ENCODE measurements at regions not wholly inside any gene's neighbourhood (a gene's known extent, or its start where the extent isn't known, plus 50 kb on each side); places are given as distances from the start of the nearest gene placed in this dataset.
"Not testable (repeated sequence)": the region's sequence is repeated elsewhere in the genome, so short reads cannot be mapped to it uniquely, and the experiment has no call there.

DNA sequence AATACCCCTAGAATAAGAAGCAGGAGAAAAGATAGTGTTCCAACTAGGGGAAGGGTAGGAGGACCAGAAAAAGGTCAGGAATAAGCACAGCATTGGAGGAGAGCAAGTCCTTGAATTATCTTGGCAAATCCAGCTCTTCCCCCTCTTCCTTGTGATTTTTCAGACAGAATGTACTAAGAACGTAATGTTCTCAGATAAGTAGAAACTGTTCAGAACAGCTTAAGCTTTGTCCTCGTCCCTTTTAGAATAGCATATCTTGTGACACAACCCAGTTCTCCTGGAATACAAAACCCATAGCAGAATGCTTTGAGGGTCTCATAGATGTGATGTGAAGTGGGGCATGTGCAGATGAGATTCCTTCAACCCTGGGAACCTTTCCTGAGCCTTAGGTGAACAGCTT is 97.4 kb downstream of the EMB start:
- DNase-seq (ENCODE audit: low read depth), result no peak

GRCh38 chr5:50340757-50341156 is 100.3 kb downstream of the EMB start:
- DNase-seq (ENCODE audit: low read depth), result no peak

GRCh38 chr5:50330633-50331032 is 110.5 kb downstream of the EMB start:
- not testable (repeated sequence) for DNase-seq (ENCODE audit: low read depth)

DNA sequence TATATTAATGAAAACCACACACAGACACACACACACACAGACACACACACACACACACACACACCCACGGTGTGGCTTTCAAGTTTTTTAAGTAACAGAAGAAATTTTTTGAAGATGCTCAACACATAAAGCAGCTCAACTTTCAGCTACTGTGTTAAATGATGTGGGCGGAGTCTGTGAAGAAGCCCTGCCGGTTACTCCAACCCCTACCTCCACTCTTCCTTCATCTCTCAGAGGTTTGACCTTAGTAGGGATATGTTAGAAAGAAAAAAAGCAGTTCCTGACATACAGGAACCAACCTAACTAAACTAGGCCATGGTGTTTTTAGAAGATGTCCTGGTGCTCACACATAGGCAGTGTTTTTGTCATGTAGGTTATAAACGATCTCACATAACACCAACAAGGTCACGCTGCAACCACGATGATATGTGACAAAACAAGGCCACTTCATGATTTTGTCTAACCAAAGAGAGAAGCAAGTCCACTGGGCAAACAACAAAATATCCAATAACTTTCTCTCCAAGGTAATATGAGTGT is 112.8 kb downstream of the EMB start:
- no peak for DNase-seq (ENCODE audit: low read depth)

GRCh38 chr5:50325237-50325832 is 115.8 kb downstream of the EMB start:
- DNase-seq (ENCODE audit: low read depth), result peak; percentile 4

DNA sequence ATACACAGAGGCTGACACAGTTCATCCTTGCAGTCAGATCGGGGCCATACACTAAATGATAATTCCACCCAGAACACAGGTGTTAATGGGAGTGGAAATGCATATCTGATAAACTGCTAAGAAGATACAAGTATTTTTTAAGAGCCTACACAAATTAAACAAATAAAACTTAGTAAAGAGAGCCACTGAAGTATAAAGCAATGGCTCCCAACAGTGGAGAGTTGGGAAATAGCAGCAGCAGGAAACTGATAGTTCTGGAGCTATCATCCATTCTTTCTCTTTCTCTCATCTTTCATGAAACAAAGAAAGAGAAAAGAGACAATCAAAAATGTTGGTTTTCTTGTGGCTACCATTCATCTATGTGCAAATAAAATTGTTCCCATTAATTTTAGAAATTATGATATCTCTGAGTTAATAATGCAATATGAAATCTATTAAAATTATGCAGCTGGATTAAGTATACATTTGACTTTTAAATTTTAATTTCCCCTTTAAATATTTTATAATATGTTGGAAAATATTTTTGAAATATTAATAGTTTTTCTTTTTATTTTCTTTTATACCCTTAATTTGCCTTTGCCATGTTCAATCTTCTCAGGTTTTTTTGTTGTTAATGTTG is 120.8 kb downstream of the EMB start:
- no peak for DNase-seq (ENCODE audit: low read depth)

DNA sequence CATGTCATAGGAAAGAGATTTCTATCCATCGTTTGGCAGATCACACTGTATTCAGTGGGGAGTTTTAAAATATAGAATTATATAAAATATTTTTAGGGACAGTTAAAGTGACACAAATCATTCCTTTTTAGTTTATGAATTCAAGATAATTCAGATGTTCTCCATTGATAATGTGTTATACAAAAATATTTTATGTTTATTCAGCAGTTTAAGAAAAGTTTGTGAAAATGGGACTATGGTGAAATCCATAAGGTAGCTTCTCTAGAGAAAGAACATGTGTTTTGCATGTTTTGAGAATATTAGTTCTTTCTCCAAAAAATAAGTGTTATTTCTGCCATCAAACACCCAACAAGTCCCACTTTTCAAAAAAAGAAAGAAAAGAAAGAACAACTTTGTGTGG is 122.9 kb downstream of the EMB start:
- DNase-seq (ENCODE audit: low read depth), result no peak

- not testable (repeated sequence) for DNase-seq (ENCODE audit: low read depth)
Measured at GRCh38 chr5:50306488-50306887, 134.6 kb downstream of the EMB start.

- peak; percentile 34 for DNase-seq (ENCODE audit: low read depth)
Measured at GRCh38 chr5:50302815-50303490, 138.1 kb downstream of the EMB start.

- DNase-seq (ENCODE audit: low read depth), result no peak
Measured at GRCh38 chr5:50301756-50302155, 139.3 kb downstream of the EMB start.

GRCh38 chr5:50300878-50301277 is 140.2 kb downstream of the EMB start:
- DNase-seq (ENCODE audit: low read depth), result no peak

- DNase-seq (ENCODE audit: low read depth), result no peak
Measured at GRCh38 chr5:50299896-50300295, 141.2 kb downstream of the EMB start.

DNA sequence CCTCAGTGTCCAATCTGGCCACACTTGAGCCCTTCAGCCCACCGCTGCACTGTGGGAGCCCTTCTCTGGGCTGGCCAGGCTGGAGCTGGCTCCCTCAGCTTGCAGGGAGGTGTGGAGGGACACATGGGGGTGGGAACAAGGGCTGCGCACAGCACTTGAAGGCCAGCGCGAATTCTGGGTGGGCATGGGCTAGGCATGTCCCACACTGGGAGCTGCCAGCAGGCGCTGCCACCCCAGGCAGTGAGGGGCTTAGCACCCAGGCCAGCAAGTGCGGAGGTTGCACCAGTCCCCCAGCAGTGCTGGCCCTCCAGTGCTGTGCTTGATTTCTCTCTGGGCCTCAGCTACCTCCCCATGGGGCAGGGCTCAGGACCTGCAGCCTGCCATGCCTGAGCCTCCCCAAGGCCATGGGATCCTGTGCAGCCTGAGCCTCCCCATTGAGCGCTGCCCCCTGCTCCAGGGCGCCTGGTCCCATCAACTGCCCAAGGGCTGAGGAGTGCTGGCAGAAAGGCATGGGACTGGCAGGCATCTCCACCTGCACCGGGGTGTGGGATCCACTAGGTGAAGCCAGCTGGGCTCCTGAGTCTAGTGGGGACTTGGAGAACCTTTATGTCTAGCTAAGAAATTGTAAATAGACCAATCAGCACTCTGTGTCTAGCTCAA is 148.2 kb downstream of the EMB start:
- DNase-seq (ENCODE audit: low read depth), result no peak

DNA sequence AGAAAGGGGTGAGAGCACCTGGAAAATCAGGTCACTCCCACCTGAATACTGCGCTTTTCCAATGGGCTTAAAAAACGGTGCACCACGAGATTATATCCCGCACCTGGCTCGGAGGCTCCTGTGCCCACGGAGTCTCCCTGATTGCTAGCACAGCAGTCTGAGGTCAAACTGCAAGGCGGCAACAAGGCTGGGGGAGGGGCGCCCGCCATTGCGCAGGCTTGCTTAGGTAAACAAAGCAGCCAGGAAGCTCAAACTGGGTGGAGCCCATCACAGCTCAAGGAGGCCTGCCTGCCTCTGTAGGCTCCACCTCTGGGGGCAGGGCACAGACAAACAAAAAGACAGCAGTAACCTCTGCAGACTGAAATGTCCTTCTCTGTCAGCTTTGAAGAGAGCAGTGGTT is 160.6 kb downstream of the EMB start:
- not testable (repeated sequence) for DNase-seq (ENCODE audit: low read depth)

All from RPMI7951 (cell line).